Activated T-helper 1 cell treated with Interleukin-2 at 50 U/mL for 16 hours (primary cell): ENCODE measurements at regions not wholly inside any gene's neighbourhood (a gene's known extent, or its start where the extent isn't known, plus 50 kb on each side); places are given as distances from the start of the nearest gene placed in this dataset.
"Not testable (repeated sequence)": the region's sequence is repeated elsewhere in the genome, so short reads cannot be mapped to it uniquely, and the experiment has no call there.

Experiments used
- DNase-seq: peaks from one replicate; pipeline ENCODE4 v3.0.0-alpha.2; 2020; ENCODE audit warnings: low read depth

GRCh38 chr7:68714135-68714534 lies 884.1 kb upstream of the AUTS2 start:
- not testable (repeated sequence) for DNase-seq

- no peak for DNase-seq
Measured at GRCh38 chr7:68715907-68716306, 882.4 kb upstream of the AUTS2 start.

GRCh38 chr7:68717176-68717575 lies 881.1 kb upstream of the AUTS2 start:
- no peak for DNase-seq

GRCh38 chr7:68718097-68718551 lies 880.2 kb upstream of the AUTS2 start:
- DNase-seq: no peak

- DNase-seq: no peak
Measured at GRCh38 chr7:68720697-68721096, 877.6 kb upstream of the AUTS2 start.

GRCh38 chr7:68722044-68722443 lies 876.2 kb upstream of the AUTS2 start:
- no peak for DNase-seq

- no peak for DNase-seq
Measured at GRCh38 chr7:68724965-68725364, 873.3 kb upstream of the AUTS2 start.

- no peak for DNase-seq
Measured at GRCh38 chr7:68725843-68726785, 872.2 kb upstream of the AUTS2 start.

GRCh38 chr7:68728720-68729119 lies 869.6 kb upstream of the AUTS2 start:
- DNase-seq: not testable (repeated sequence)

GRCh38 chr7:68729371-68729770 lies 868.9 kb upstream of the AUTS2 start:
- DNase-seq: no peak

- DNase-seq: no peak
Measured at GRCh38 chr7:68730194-68730593, 868.1 kb upstream of the AUTS2 start.

- no peak for DNase-seq
Measured at GRCh38 chr7:68730964-68731363, 867.3 kb upstream of the AUTS2 start.

- no peak for DNase-seq
Measured at GRCh38 chr7:68733219-68734153, 864.8 kb upstream of the AUTS2 start.

GRCh38 chr7:68734431-68734830 lies 863.8 kb upstream of the AUTS2 start:
- DNase-seq: no peak

- DNase-seq: no peak
Measured at GRCh38 chr7:68739306-68739705, 859.0 kb upstream of the AUTS2 start.

- no peak for DNase-seq
Measured at GRCh38 chr7:68744036-68744435, 854.2 kb upstream of the AUTS2 start.

GRCh38 chr7:68748934-68749900 lies 849.1 kb upstream of the AUTS2 start:
- DNase-seq: no peak

- DNase-seq: no peak
Measured at GRCh38 chr7:68752485-68753178, 845.6 kb upstream of the AUTS2 start.

GRCh38 chr7:68754414-68754813 lies 843.9 kb upstream of the AUTS2 start:
- no peak for DNase-seq

GRCh38 chr7:68756986-68757495 lies 841.2 kb upstream of the AUTS2 start:
- DNase-seq: no peak

GRCh38 chr7:68760556-68760955 lies 837.7 kb upstream of the AUTS2 start:
- no peak for DNase-seq
